ENCODE measurements at regions not wholly inside any gene's neighbourhood (a gene's known extent, or its start where the extent isn't known, plus 50 kb on each side); places are given as distances from the start of the nearest gene placed in this dataset.
"Not testable (repeated sequence)": the region's sequence is repeated elsewhere in the genome, so short reads cannot be mapped to it uniquely, and the experiment has no call there.

- H3K9me3 ChIP-seq (ENCODE audit: control insufficient read depth, low read length); H3K4me3 ChIP-seq (ENCODE audit: low read length in 2 of 2); intact Hi-C loops (cut with DNase I); H3K27me3 ChIP-seq (ENCODE audit: control insufficient read depth in 1 of 2, insufficient read depth in 2 of 2, low read length in 1 of 2); H3K27ac ChIP-seq (ENCODE audit: low read depth in 1 of 2, low read length in 2 of 2); DNase-seq; H3K4me1 ChIP-seq (ENCODE audit: control insufficient read depth in 1 of 2, insufficient read depth in 2 of 2, low read length in 2 of 2); H3K36me3 ChIP-seq (ENCODE audit: control insufficient read depth in 1 of 2, insufficient read depth in 2 of 2, low read length in 1 of 2); ATAC-seq (ENCODE audit: low FRiP score): not testable (repeated sequence)
- WGBS, 2 donors: 73 to 77% methylated on average over 3 of the region's 3 CpGs
Observed at GRCh38 chr5:118107246-118107645, 881.1 kb downstream of the DTWD2 start.

- WGBS, 2 donors: 93 to 96% methylated on average over 1 of the region's 1 CpG
- DNase-seq (no peak), ATAC-seq (ENCODE audit: low FRiP score) (no peak)
- H3K36me3 ChIP-seq (ENCODE audit: control insufficient read depth in 1 of 2, insufficient read depth in 2 of 2, low read length in 1 of 2): no peaks in the 10 kb centered on the region
- intact Hi-C loops (cut with DNase I): no loop called here
- H3K9me3 ChIP-seq (ENCODE audit: control insufficient read depth, low read length): no peaks in the 10 kb centered on the region
- no peaks in the 10 kb centered on the region for H3K27me3 ChIP-seq (ENCODE audit: control insufficient read depth in 1 of 2, insufficient read depth in 2 of 2, low read length in 1 of 2)
- no peak overlapping the region for H3K27ac ChIP-seq (ENCODE audit: low read depth in 1 of 2, low read length in 2 of 2)
- no peak overlapping the region for H3K4me3 ChIP-seq (ENCODE audit: low read length in 2 of 2)
- H3K4me1 ChIP-seq (ENCODE audit: control insufficient read depth in 1 of 2, insufficient read depth in 2 of 2, low read length in 2 of 2): no peaks in the 10 kb centered on the region
Observed at GRCh38 chr5:118098716-118099115, 889.6 kb downstream of the DTWD2 start.

DNA sequence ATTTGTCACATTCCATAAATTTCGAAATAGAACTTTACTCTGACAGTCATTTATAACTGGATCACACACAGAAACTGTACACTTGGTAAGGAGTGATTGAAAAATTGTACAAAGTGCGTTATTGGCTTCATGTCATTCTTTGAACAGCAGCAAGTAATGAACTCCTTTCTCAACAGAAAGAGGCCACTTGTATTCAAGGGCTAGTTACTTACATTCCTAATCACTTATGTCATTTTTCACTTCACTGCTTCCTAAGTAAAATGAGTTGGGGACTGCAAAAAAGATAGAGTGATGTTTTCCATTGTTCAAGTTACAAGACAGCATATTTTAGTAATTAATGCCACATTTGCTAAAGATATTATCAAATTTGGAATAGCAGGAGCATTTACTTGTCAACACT, 893.2 kb downstream of the DTWD2 start:
- ATAC-seq (ENCODE audit: low FRiP score) (no peak), DNase-seq (no peak)
- Histone ChIP-seq H3K4me1 (ENCODE audit: control insufficient read depth in 1 of 2, insufficient read depth in 2 of 2, low read length in 2 of 2) (no peaks in the 10 kb centered on the region), H3K36me3 (ENCODE audit: control insufficient read depth in 1 of 2, insufficient read depth in 2 of 2, low read length in 1 of 2) (no peaks in the 10 kb centered on the region), H3K27me3 (ENCODE audit: control insufficient read depth in 1 of 2, insufficient read depth in 2 of 2, low read length in 1 of 2) (no peaks in the 10 kb centered on the region), H3K9me3 (ENCODE audit: control insufficient read depth, low read length) (no peaks in the 10 kb centered on the region), H3K27ac (ENCODE audit: low read depth in 1 of 2, low read length in 2 of 2) (no peak overlapping the region), H3K4me3 (ENCODE audit: low read length in 2 of 2) (no peak overlapping the region)
- 37 to 44% methylated on average over 2 of the region's 2 CpGs for WGBS, 2 donors
- intact Hi-C loops (cut with DNase I): no loop called here

DNA sequence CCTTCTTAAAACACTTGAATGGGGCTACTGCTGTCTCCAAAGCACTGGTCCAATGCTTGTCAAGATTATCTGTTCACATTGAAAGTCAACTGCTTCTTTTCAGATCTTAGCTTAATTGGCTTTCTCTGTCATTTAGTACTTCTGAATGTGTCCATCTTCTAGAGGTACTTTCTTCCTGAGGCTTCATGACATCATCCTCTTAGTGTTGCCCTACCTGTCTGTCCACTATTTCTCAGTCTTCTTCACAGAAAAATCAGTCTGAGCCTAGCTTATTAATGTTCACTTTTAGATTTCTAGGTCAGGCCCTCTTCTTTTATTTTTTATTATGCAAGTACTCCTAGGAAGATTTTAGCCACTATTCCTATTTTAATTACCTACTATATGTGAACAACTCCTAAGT, 899.9 kb downstream of the DTWD2 start:
- no peak overlapping the region for H3K27ac ChIP-seq (ENCODE audit: low read depth in 1 of 2, low read length in 2 of 2)
- H3K27me3 ChIP-seq (ENCODE audit: control insufficient read depth in 1 of 2, insufficient read depth in 2 of 2, low read length in 1 of 2): no peaks in the 10 kb centered on the region
- intact Hi-C loops (cut with DNase I): no loop called here
- ATAC-seq (ENCODE audit: low FRiP score): no peak
- H3K4me1 ChIP-seq (ENCODE audit: control insufficient read depth in 1 of 2, insufficient read depth in 2 of 2, low read length in 2 of 2): no peaks in the 10 kb centered on the region
- no peaks in the 10 kb centered on the region for H3K36me3 ChIP-seq (ENCODE audit: control insufficient read depth in 1 of 2, insufficient read depth in 2 of 2, low read length in 1 of 2)
- no peak overlapping the region for H3K4me3 ChIP-seq (ENCODE audit: low read length in 2 of 2)
- no peaks in the 10 kb centered on the region for H3K9me3 ChIP-seq (ENCODE audit: control insufficient read depth, low read length)
- no peak for DNase-seq

- ATAC-seq (ENCODE audit: low FRiP score) (no peak), DNase-seq (no peak)
- WGBS, 2 donors: 19 to 45% methylated on average over 2 of the region's 2 CpGs
Observed at GRCh38 chr5:118076490-118076889, 911.9 kb downstream of the DTWD2 start.

DNA sequence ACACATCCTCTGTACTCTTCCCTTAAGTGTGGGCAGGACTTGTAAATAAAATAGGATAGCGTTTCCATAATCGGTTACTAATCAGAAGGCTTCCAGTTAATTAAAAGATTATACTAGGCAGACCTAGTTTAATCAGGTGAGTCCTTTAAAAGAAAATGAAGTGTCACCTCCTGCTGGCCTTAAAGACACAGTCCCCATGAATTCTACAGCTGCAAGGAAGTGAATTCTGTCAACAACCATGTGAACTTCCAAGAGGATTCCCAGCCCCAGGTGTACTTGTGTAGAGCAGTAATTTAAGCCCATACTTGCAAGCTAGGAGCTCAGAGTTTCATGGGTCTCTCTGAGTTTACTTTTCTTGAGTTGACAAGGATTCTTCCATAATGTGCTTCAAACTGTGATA, 918.3 kb downstream of the DTWD2 start:
- intact Hi-C loops (cut with DNase I): no loop called here
- DNase-seq: no peak
- Histone ChIP-seq H3K36me3 (ENCODE audit: control insufficient read depth in 1 of 2, insufficient read depth in 2 of 2, low read length in 1 of 2) (no peaks in the 10 kb centered on the region), H3K27me3 (ENCODE audit: control insufficient read depth in 1 of 2, insufficient read depth in 2 of 2, low read length in 1 of 2) (no peaks in the 10 kb centered on the region), H3K4me1 (ENCODE audit: control insufficient read depth in 1 of 2, insufficient read depth in 2 of 2, low read length in 2 of 2) (no peaks in the 10 kb centered on the region), H3K4me3 (ENCODE audit: low read length in 2 of 2) (no peak overlapping the region), H3K9me3 (ENCODE audit: control insufficient read depth, low read length) (no peaks in the 10 kb centered on the region), H3K27ac (ENCODE audit: low read depth in 1 of 2, low read length in 2 of 2) (no peak overlapping the region)
- WGBS, 2 donors: 94 to 99% methylated on average over 2 of the region's 2 CpGs
- no peak for ATAC-seq (ENCODE audit: low FRiP score)

More at GRCh38 chr5:118076490-118076889, 911.9 kb downstream of the DTWD2 start:
- Histone ChIP-seq H3K4me1 (ENCODE audit: control insufficient read depth in 1 of 2, insufficient read depth in 2 of 2, low read length in 2 of 2) (no peaks in the 10 kb centered on the region), H3K27ac (ENCODE audit: low read depth in 1 of 2, low read length in 2 of 2) (no peak overlapping the region), H3K36me3 (ENCODE audit: control insufficient read depth in 1 of 2, insufficient read depth in 2 of 2, low read length in 1 of 2) (no peaks in the 10 kb centered on the region), H3K9me3 (ENCODE audit: control insufficient read depth, low read length) (no peaks in the 10 kb centered on the region), H3K4me3 (ENCODE audit: low read length in 2 of 2) (no peak overlapping the region), H3K27me3 (ENCODE audit: control insufficient read depth in 1 of 2, insufficient read depth in 2 of 2, low read length in 1 of 2) (no peaks in the 10 kb centered on the region)
- intact Hi-C loops (cut with DNase I): no loop called here

DNA sequence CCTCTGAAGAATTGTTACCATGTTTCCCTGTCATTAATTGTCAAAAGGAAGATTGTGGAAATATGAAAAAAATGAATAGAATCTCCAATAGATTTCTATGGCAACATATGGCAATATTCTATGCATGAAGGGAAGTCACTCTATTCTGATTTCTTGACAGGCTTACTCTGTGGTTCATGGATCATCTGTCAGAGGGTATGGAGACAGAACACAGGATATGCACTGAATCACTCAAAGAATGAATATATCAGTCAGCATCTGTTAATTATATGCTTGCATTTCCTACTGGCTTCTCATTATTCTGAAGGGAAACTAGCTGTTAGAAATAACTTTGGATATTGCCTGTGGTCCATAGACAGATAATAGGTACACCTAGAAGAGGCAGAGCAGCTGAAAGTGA, 918.9 kb downstream of the DTWD2 start:
- H3K27ac ChIP-seq (ENCODE audit: low read depth in 1 of 2, low read length in 2 of 2): no peak overlapping the region
- DNase-seq: no peak
- intact Hi-C loops (cut with DNase I): no loop called here
- no peaks in the 10 kb centered on the region for H3K27me3 ChIP-seq (ENCODE audit: control insufficient read depth in 1 of 2, insufficient read depth in 2 of 2, low read length in 1 of 2)
- H3K9me3 ChIP-seq (ENCODE audit: control insufficient read depth, low read length): no peaks in the 10 kb centered on the region
- ATAC-seq (ENCODE audit: low FRiP score): no peak
- H3K36me3 ChIP-seq (ENCODE audit: control insufficient read depth in 1 of 2, insufficient read depth in 2 of 2, low read length in 1 of 2): no peaks in the 10 kb centered on the region
- no peak overlapping the region for H3K4me3 ChIP-seq (ENCODE audit: low read length in 2 of 2)
- H3K4me1 ChIP-seq (ENCODE audit: control insufficient read depth in 1 of 2, insufficient read depth in 2 of 2, low read length in 2 of 2): no peaks in the 10 kb centered on the region

GRCh38 chr5:118068886-118069285, 919.5 kb downstream of the DTWD2 start:
- no peaks in the 10 kb centered on the region for H3K9me3 ChIP-seq (ENCODE audit: control insufficient read depth, low read length)
- intact Hi-C loops (cut with DNase I): no loop called here
- no peaks in the 10 kb centered on the region for H3K4me1 ChIP-seq (ENCODE audit: control insufficient read depth in 1 of 2, insufficient read depth in 2 of 2, low read length in 2 of 2)
- ATAC-seq (ENCODE audit: low FRiP score): no peak
- H3K4me3 ChIP-seq (ENCODE audit: low read length in 2 of 2): no peak overlapping the region
- no peaks in the 10 kb centered on the region for H3K27me3 ChIP-seq (ENCODE audit: control insufficient read depth in 1 of 2, insufficient read depth in 2 of 2, low read length in 1 of 2)
- H3K36me3 ChIP-seq (ENCODE audit: control insufficient read depth in 1 of 2, insufficient read depth in 2 of 2, low read length in 1 of 2): no peaks in the 10 kb centered on the region
- no peak for DNase-seq
- no peak overlapping the region for H3K27ac ChIP-seq (ENCODE audit: low read depth in 1 of 2, low read length in 2 of 2)

DNA sequence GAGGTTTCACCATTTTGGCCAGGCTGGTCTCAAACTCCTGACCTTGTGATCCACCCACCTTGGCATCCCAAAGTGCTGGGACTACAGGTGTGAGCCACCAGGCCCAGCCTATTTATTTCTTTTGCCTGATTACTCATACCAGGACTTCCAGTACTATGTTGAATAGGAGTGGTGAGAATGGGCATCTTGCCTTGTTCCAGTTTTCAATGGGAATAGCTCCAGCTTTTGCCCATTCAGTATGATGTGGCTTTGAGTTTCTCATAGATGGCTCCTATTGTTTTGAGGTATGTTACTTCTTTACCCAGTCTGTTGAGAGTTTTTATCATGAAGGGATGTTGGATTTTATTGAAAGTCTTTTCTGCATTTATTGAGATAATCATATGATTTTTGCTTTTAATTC, 924.5 kb downstream of the DTWD2 start:
- H3K9me3 ChIP-seq (ENCODE audit: control insufficient read depth, low read length); DNase-seq; intact Hi-C loops (cut with DNase I); ATAC-seq (ENCODE audit: low FRiP score); H3K27me3 ChIP-seq (ENCODE audit: control insufficient read depth in 1 of 2, insufficient read depth in 2 of 2, low read length in 1 of 2); H3K27ac ChIP-seq (ENCODE audit: low read depth in 1 of 2, low read length in 2 of 2); H3K36me3 ChIP-seq (ENCODE audit: control insufficient read depth in 1 of 2, insufficient read depth in 2 of 2, low read length in 1 of 2); H3K4me1 ChIP-seq (ENCODE audit: control insufficient read depth in 1 of 2, insufficient read depth in 2 of 2, low read length in 2 of 2); H3K4me3 ChIP-seq (ENCODE audit: low read length in 2 of 2): not testable (repeated sequence)

- ATAC-seq (ENCODE audit: low FRiP score) (no peak), DNase-seq (no peak)
- no peak overlapping the region for H3K27ac ChIP-seq (ENCODE audit: low read depth in 1 of 2, low read length in 2 of 2)
- H3K4me1 ChIP-seq (ENCODE audit: control insufficient read depth in 1 of 2, insufficient read depth in 2 of 2, low read length in 2 of 2): no peaks in the 10 kb centered on the region
- H3K27me3 ChIP-seq (ENCODE audit: control insufficient read depth in 1 of 2, insufficient read depth in 2 of 2, low read length in 1 of 2): no peaks in the 10 kb centered on the region
- no peaks in the 10 kb centered on the region for H3K36me3 ChIP-seq (ENCODE audit: control insufficient read depth in 1 of 2, insufficient read depth in 2 of 2, low read length in 1 of 2)
- WGBS, 2 donors: 64 to 66% methylated on average over 2 of the region's 2 CpGs
- intact Hi-C loops (cut with DNase I): no loop called here
- no peaks in the 10 kb centered on the region for H3K9me3 ChIP-seq (ENCODE audit: control insufficient read depth, low read length)
- no peak overlapping the region for H3K4me3 ChIP-seq (ENCODE audit: low read length in 2 of 2)
Observed at GRCh38 chr5:118060833-118061232, 927.5 kb downstream of the DTWD2 start.

All from aorta (tissue), 5 donors.